Lung (tissue), 11 donors: ENCODE measurements at regions not wholly inside any gene's neighbourhood (a gene's known extent, or its start where the extent isn't known, plus 50 kb on each side); places are given as distances from the start of the nearest gene placed in this dataset.

Experiments
- ATAC-seq: fragments of 200-7000 bp; cut with Tn5 transposase; one replicate; pipeline ENCODE4 v1.9.1; 2020; ENCODE audit warnings: moderate number of reproducible peaks; ENCODE audit not compliant: insufficient read depth, low FRiP score
- DNase-seq, 3 donors: peaks; one replicate each; pipeline ENCODE4 v3.0.0-alpha.2; 2013 to 2017
- H3K27ac ChIP-seq, 2 donors: one replicate each; pipeline ENCODE4 v1.5.1; 2013; ENCODE audit warnings: mild to moderate bottlenecking in 2 of 2, moderate library complexity in 2 of 2, control low read depth in 1 of 2, inconsistent platforms in 1 of 2, low read depth in 1 of 2, low read length in 1 of 2
- H3K27me3 ChIP-seq, 3 donors: one replicate each; pipeline ENCODE4 v1.5.1; 2013; ENCODE audit warnings: low read length in 2 of 3; ENCODE audit not compliant: control insufficient read depth in 3 of 3, insufficient read depth in 3 of 3
- H3K36me3 ChIP-seq, 4 donors: one replicate each; pipeline ENCODE4 v1.5.1; 2013; ENCODE audit warnings: low read length in 4 of 4, mild to moderate bottlenecking in 1 of 4, moderate library complexity in 1 of 4; ENCODE audit not compliant: control insufficient read depth in 4 of 4, insufficient read depth in 4 of 4
- H3K4me1 ChIP-seq, 5 donors: one replicate each; pipeline ENCODE4 v1.5.1; 2013; ENCODE audit warnings: low read length in 5 of 5, mild to moderate bottlenecking in 2 of 5, moderate library complexity in 1 of 5; ENCODE audit not compliant: control insufficient read depth in 5 of 5, insufficient read depth in 5 of 5
- H3K4me3 ChIP-seq: one replicate; pipeline ENCODE4 v1.5.1; 2013; ENCODE audit warnings: mild to moderate bottlenecking, control low read depth, moderate library complexity
- H3K9ac ChIP-seq, 2 donors: one replicate each; pipeline ENCODE4 v1.5.1; 2013; ENCODE audit warnings: low read length in 2 of 2, control low read depth in 1 of 2; ENCODE audit not compliant: insufficient read depth in 1 of 2
- H3K9me3 ChIP-seq, 4 donors: one replicate each; pipeline ENCODE4 v1.5.1; 2013; ENCODE audit warnings: low read length in 3 of 4, mild to moderate bottlenecking in 1 of 4, moderate library complexity in 1 of 4; ENCODE audit not compliant: control insufficient read depth in 4 of 4, insufficient read depth in 3 of 4
- CTCF ChIP-seq: IDR thresholded peaks from 2 replicates; pipeline ENCODE4 v1.5.1; 2012; ENCODE audit warnings: mild to moderate bottlenecking; ENCODE audit errors: control extremely low read depth, extremely low read depth
- WGBS, 2 donors: extraction: QIAGEN DNeasy Blood & Tissue Kit; methylation state at CpG; one replicate each; pipeline ENCODE4 v1.1.7; 2013; 5-methylcytosine and 5-hydroxymethylcytosine counted together
- donor health status: control.
- donor health status: control.
- donor health status: Bipolar disorder and iron deficiency.
- donor health status: healthy.
- donor health status: DM: yes; HTN: yes; CAD: no.

- no peak for ATAC-seq
These were observed 317.8 kb upstream of the AGTR1 start for GRCh38 chr3:148379763-148380382.

GRCh38 chr3:148381051-148381450, 316.7 kb upstream of the AGTR1 start:
- Histone ChIP-seq H3K36me3 (no peaks in the 10 kb centered on the region), H3K4me3 (no peak overlapping the region), H3K4me1 (no peaks in the 10 kb centered on the region), H3K27ac (no peak overlapping the region), H3K27me3 (no peaks in the 10 kb centered on the region), H3K9me3 (no peaks in the 10 kb centered on the region), H3K9ac (no peak overlapping the region)
- ATAC-seq (no peak), DNase-seq (no peak)
- 87 to 88% methylated on average over 6 of the region's 6 CpGs for WGBS, 2 donors
- no peak for TF ChIP-seq CTCF

More at GRCh38 chr3:148379763-148380382, 317.8 kb upstream of the AGTR1 start:
- peak; percentile 4 for TF ChIP-seq CTCF
- no peak overlapping the region for H3K4me3 ChIP-seq
- 63 to 68% methylated on average over 4 of the region's 4 CpGs for WGBS, 2 donors
- H3K4me1 ChIP-seq, result no peaks in the 10 kb centered on the region
- DNase-seq, result peak in 2 of 3 donors; percentile 55 to 73
- no peak overlapping the region for H3K27ac ChIP-seq
- no peaks in the 10 kb centered on the region for H3K9me3 ChIP-seq
- H3K36me3 ChIP-seq, result no peaks in the 10 kb centered on the region
- H3K9ac ChIP-seq, result no peak overlapping the region
- H3K27me3 ChIP-seq, result no peaks in the 10 kb centered on the region

- Histone ChIP-seq H3K4me3 (no peak overlapping the region), H3K27me3 (no peaks in the 10 kb centered on the region), H3K27ac (no peak overlapping the region), H3K36me3 (no peaks in the 10 kb centered on the region), H3K9me3 (no peaks in the 10 kb centered on the region), H3K4me1 (no peaks in the 10 kb centered on the region), H3K9ac (no peak overlapping the region)
- TF ChIP-seq CTCF, result no peak
- 65 to 74% methylated on average over 4 of the region's 4 CpGs for WGBS, 2 donors
- DNase-seq (no peak), ATAC-seq (no peak)
These were observed 307.8 kb upstream of the AGTR1 start for GRCh38 chr3:148389916-148390315.

- no peaks in the 10 kb centered on the region for H3K9me3 ChIP-seq
- no peak for TF ChIP-seq CTCF
- H3K4me1 ChIP-seq, result no peaks in the 10 kb centered on the region
- H3K4me3 ChIP-seq, result no peak overlapping the region
- DNase-seq (no peak), ATAC-seq (no peak)
- no peaks in the 10 kb centered on the region for H3K36me3 ChIP-seq
- H3K9ac ChIP-seq, result no peak overlapping the region
- H3K27ac ChIP-seq, result no peak overlapping the region
- H3K27me3 ChIP-seq, result no peaks in the 10 kb centered on the region
These were observed 301.9 kb upstream of the AGTR1 start for GRCh38 chr3:148395821-148396220.
